Ishikawa (cell line): ENCODE measurements at regions not wholly inside any gene's neighbourhood (a gene's known extent, or its start where the extent isn't known, plus 50 kb on each side); places are given as distances from the start of the nearest gene placed in this dataset.

Experiments
- CEBPB ChIP-seq: IDR thresholded peaks from 2 replicates; pipeline ENCODE4 v1.6.1; 2012
- CREB1 ChIP-seq: IDR thresholded peaks from 2 replicates; pipeline ENCODE4 v1.6.1; 2012; ENCODE audit warnings: low read depth
- EGR1 ChIP-seq: IDR thresholded peaks from 2 replicates; pipeline ENCODE4 v1.6.1; 2012
- EP300 ChIP-seq: IDR thresholded peaks from 2 replicates; pipeline ENCODE4 v1.6.1; 2012; ENCODE audit warnings: borderline replicate concordance
- FOXM1 ChIP-seq: IDR thresholded peaks from 2 replicates; pipeline ENCODE4 v1.6.1; 2012; ENCODE audit warnings: low read depth, borderline replicate concordance
- NFIC ChIP-seq: IDR thresholded peaks from 2 replicates; pipeline ENCODE4 v1.6.1; 2012
- RAD21 ChIP-seq: IDR thresholded peaks from 2 replicates; pipeline ENCODE4 v1.6.1; 2012; ENCODE audit warnings: low read depth
- TAF1 ChIP-seq: IDR thresholded peaks from 2 replicates; pipeline ENCODE4 v1.6.1; 2012; ENCODE audit warnings: low read depth, mild to moderate bottlenecking
- TCF12 ChIP-seq: IDR thresholded peaks from 2 replicates; pipeline ENCODE4 v1.6.1; 2012; ENCODE audit warnings: low read depth
- TEAD4 ChIP-seq: IDR thresholded peaks from 2 replicates; pipeline ENCODE4 v1.6.1; 2012
- YY1 ChIP-seq: IDR thresholded peaks from 2 replicates; pipeline ENCODE4 v1.6.1; 2012; ENCODE audit warnings: low read depth
- ZBTB7A ChIP-seq: IDR thresholded peaks from 2 replicates; pipeline ENCODE4 v1.6.1; 2012; ENCODE audit warnings: low read depth
- TF ChIP-seq, protein P1 (sequence below): IDR thresholded peaks from 2 replicates; pipeline ENCODE4 v1.6.1; 2012
- TF ChIP-seq, protein P2 (sequence below): IDR thresholded peaks from 2 replicates; pipeline ENCODE4 v1.6.1; 2012; ENCODE audit warnings: low read depth, mild to moderate bottlenecking
- TF ChIP-seq, protein P3 (sequence below): IDR thresholded peaks from 2 replicates; pipeline ENCODE4 v1.6.1; 2012

DNA sequence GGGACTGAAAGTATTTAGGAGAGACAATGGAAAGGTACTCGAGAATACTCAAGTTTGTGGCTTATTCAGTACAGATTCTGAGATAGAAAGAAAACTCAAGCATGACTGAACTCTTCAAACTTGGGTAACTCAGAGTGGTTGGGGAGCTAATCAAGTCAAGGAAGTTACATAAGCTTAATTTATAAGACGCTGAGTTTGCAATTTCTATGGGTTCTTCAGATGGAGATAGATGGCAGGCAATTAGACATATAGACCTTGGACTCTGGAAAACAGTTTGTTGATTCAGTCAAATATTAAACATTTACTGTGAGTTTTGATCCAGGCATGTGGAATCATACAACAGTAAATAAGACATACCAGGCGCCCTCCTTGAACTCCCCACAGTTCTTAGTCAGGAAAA lies 1749.9 kb upstream of the TENM3 start:
- TF ChIP-seq, protein P1, sequence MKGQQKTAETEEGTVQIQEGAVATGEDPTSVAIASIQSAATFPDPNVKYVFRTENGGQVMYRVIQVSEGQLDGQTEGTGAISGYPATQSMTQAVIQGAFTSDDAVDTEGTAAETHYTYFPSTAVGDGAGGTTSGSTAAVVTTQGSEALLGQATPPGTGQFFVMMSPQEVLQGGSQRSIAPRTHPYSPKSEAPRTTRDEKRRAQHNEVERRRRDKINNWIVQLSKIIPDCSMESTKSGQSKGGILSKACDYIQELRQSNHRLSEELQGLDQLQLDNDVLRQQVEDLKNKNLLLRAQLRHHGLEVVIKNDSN = no peak
- TF ChIP-seq TEAD4 = no peak
- no peak for TF ChIP-seq CREB1
- no peak for TF ChIP-seq NFIC
- no peak for TF ChIP-seq ZBTB7A
- no peak for TF ChIP-seq CEBPB
- TF ChIP-seq TAF1 = no peak
- no peak for TF ChIP-seq RAD21
- TF ChIP-seq, protein P2, sequence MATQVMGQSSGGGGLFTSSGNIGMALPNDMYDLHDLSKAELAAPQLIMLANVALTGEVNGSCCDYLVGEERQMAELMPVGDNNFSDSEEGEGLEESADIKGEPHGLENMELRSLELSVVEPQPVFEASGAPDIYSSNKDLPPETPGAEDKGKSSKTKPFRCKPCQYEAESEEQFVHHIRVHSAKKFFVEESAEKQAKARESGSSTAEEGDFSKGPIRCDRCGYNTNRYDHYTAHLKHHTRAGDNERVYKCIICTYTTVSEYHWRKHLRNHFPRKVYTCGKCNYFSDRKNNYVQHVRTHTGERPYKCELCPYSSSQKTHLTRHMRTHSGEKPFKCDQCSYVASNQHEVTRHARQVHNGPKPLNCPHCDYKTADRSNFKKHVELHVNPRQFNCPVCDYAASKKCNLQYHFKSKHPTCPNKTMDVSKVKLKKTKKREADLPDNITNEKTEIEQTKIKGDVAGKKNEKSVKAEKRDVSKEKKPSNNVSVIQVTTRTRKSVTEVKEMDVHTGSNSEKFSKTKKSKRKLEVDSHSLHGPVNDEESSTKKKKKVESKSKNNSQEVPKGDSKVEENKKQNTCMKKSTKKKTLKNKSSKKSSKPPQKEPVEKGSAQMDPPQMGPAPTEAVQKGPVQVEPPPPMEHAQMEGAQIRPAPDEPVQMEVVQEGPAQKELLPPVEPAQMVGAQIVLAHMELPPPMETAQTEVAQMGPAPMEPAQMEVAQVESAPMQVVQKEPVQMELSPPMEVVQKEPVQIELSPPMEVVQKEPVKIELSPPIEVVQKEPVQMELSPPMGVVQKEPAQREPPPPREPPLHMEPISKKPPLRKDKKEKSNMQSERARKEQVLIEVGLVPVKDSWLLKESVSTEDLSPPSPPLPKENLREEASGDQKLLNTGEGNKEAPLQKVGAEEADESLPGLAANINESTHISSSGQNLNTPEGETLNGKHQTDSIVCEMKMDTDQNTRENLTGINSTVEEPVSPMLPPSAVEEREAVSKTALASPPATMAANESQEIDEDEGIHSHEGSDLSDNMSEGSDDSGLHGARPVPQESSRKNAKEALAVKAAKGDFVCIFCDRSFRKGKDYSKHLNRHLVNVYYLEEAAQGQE = no peak
- TF ChIP-seq TCF12 = no peak
- no peak for TF ChIP-seq FOXM1
- TF ChIP-seq EP300 = no peak
- TF ChIP-seq, protein P3, sequence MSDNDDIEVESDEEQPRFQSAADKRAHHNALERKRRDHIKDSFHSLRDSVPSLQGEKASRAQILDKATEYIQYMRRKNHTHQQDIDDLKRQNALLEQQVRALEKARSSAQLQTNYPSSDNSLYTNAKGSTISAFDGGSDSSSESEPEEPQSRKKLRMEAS = no peak
- no peak for TF ChIP-seq EGR1

DNA sequence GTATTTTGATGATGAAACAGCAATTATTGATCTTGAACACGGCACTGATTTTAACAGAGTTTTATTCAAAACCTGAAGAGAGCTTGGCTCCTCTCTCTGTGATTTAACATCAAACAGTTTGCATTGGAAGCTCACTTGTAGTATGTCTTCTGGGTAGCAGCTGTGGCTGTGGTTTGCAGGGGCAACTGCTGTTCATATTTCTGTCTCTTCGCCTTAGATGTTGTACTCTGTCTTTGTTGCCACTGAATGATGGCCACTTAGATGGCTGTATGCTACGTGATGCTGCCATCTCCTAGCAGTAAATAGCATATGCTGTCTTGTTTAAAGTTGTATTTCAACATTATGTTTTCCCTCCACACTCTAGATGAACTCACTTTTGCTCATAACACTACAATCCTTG lies 1743.0 kb upstream of the TENM3 start:
- no peak for TF ChIP-seq ZBTB7A

DNA sequence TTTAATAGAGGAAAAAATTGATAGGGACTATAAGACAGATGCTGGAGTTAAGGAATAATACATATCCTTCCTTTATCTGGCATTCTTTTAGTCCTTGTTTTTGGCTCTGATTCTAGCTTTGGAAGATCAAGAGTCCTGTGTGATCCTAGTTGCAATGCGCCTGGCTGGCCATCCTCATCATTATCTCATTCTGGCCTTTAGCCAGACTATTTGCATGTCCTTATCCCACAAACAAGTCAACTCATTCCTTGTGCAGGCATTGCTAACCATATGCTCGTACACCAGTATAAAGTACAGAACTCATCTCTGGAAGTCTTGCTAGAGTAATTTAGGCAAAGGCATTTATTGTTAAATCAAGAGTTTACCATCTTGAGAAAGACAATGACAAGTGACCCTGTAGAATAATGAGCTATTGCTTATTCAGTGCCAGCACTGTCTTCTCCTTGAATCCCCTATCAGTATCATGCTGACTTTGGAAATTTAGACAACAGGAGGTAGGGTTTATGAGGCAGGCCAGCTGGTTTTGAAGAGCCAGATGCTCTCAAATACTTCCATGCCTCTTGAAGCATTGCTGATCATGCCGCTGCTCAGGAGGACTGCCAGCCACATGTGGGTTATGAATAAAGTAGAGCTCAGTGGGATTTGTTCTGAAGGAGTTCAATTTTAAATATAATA lies 1730.3 kb upstream of the TENM3 start:
- TF ChIP-seq TEAD4 = no peak
- no peak for TF ChIP-seq YY1
- no peak for TF ChIP-seq NFIC
- TF ChIP-seq CREB1 = no peak
- no peak for TF ChIP-seq RAD21
- TF ChIP-seq, protein P1 = no peak
- TF ChIP-seq FOXM1 = no peak
- no peak for TF ChIP-seq TCF12
- no peak for TF ChIP-seq TAF1
- TF ChIP-seq, protein P3 = no peak
- TF ChIP-seq EGR1 = no peak

DNA sequence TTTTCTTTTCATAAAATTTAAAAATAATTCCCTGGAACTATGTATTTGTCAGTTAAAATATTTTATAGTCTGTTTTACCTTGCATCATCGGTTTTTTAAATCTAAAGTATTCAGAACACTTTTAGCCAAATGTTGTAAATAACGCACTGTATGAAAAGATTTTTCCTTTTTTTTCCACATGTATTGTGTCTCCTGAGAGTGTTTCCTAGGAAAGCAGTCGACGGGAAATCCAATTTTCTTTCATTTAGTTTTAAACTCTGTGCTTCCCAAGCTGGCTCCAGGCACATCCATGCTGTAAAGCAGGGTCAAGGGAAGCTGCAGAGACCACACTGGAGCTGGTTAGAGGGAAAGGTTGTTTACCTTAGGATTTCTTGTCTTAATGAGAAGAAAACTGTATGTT lies 1724.3 kb upstream of the TENM3 start:
- TF ChIP-seq, protein P2 = no peak
- no peak for TF ChIP-seq EGR1
- no peak for TF ChIP-seq CREB1
- no peak for TF ChIP-seq FOXM1
- TF ChIP-seq EP300 = no peak
- TF ChIP-seq TAF1 = no peak
- TF ChIP-seq ZBTB7A = no peak
- TF ChIP-seq CEBPB = no peak
- no peak for TF ChIP-seq NFIC
- no peak for TF ChIP-seq TCF12

DNA sequence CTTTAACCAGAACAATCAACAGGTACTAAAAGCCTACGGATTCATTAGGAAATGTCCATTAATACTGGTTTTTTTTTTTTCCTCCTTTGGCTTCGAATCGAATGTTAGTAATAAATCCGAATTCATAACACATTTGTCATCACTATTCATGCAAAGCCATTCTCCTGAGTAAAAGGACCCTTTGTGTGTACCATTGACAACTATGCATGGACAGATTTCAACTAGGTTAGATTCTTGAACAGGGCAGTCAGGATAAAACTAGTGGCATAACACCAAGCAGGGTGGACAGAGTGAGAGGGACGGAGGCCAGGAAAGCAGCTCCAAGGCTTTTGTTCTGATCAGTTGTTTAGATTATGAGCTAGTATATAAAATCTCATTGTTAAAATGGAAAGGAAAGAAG lies 1722.0 kb upstream of the TENM3 start:
- no peak for TF ChIP-seq ZBTB7A
- TF ChIP-seq TEAD4 = no peak
- TF ChIP-seq NFIC = no peak
- no peak for TF ChIP-seq FOXM1
- no peak for TF ChIP-seq TAF1
- TF ChIP-seq CREB1 = no peak
- TF ChIP-seq EP300 = no peak
- TF ChIP-seq, protein P2 = no peak
